B cell (primary cell): ENCODE measurements at regions not wholly inside any gene's neighbourhood (a gene's known extent, or its start where the extent isn't known, plus 50 kb on each side); places are given as distances from the start of the nearest gene placed in this dataset.

Source experiments
- ATAC-seq: fragments of 200-7000 bp; cut with Tn5 transposase; one replicate; pipeline ENCODE4 v1.10.0; 2021; ENCODE audit warnings: low read depth, mild to moderate bottlenecking, moderate number of reproducible peaks, moderate library complexity
- CTCF ChIA-PET: fragments of 350-600 bp; sonication (Branson Sonifier 250); formaldehyde crosslinking; loops from one replicate; lab custom pipeline; 2021; ENCODE audit warnings: antibody characterized with exemption, inconsistent platforms; lab: Charles Lee
- POLR2A ChIA-PET: fragments of 350-600 bp; sonication (Branson Sonifier 250); formaldehyde crosslinking; loops from one replicate; lab custom pipeline; 2021; ENCODE audit warnings: antibody characterized with exemption; lab: Charles Lee
- DNase-seq: peaks from one replicate; pipeline ENCODE4 v3.0.0; 2013
- H2AFZ ChIP-seq: 2 replicates; pipeline ENCODE4 v1.6.1; 2012; ENCODE audit warnings: mild to moderate bottlenecking, low read depth, low read length; ENCODE audit not compliant: insufficient read depth, poor library complexity, severe bottlenecking
- H3K27ac ChIP-seq, 2 donors: 1 replicate in 1 of 2; 2 replicates in 1 of 2; pipeline ENCODE4 v1.5.1; 2012 to 2013; ENCODE audit warnings: low read length in 2 of 2, mild to moderate bottlenecking in 2 of 2, moderate library complexity in 1 of 2
- H3K27me3 ChIP-seq, 4 experiments: fragments of 200-600 bp in 1 of 4; sonication (generic) in 1 of 4; replicated peaks in 1 of 4; 1 replicate in 2 of 4; 2 replicates in 2 of 4; pipeline versions ENCODE4 v1.6.1 to v1.7.0; 2013 to 2016; ENCODE audit warnings: low read length in 3 of 4, mild to moderate bottlenecking in 2 of 4, mixed read lengths in 1 of 4, moderate library complexity in 1 of 4; ENCODE audit not compliant: insufficient read depth in 4 of 4, control insufficient read depth in 3 of 4; ENCODE audit errors: control extremely low read depth in 1 of 4
- H3K36me3 ChIP-seq, 2 experiments: replicated peaks in 1 of 2; 1 replicate in 1 of 2; 2 replicates in 1 of 2; pipeline versions ENCODE4 v1.6.1 to v1.7.1; 2013; ENCODE audit warnings: low read length in 1 of 2; ENCODE audit not compliant: insufficient read depth in 2 of 2, control insufficient read depth in 1 of 2; ENCODE audit errors: control extremely low read depth in 1 of 2, extremely low read depth in 1 of 2
- H3K4me1 ChIP-seq, 2 donors: fragments of 200-600 bp in 1 of 2; sonication (generic) in 1 of 2; 1 replicate in 1 of 2; 2 replicates in 1 of 2; pipeline versions ENCODE4 v1.5.1 to v1.6.1; 2013 to 2017; ENCODE audit warnings: low read length in 2 of 2; ENCODE audit not compliant: control insufficient read depth in 2 of 2, insufficient read depth in 2 of 2
- H3K4me2 ChIP-seq: replicated peaks from 2 replicates; pipeline ENCODE3; 2012; ENCODE audit warnings: mild to moderate bottlenecking, low read depth, low read length; ENCODE audit not compliant: poor library complexity, severe bottlenecking
- H3K4me3 ChIP-seq, 5 experiments: fragments of 200-600 bp in 1 of 5; sonication (generic) in 1 of 5; 1 replicate in 3 of 5; 2 replicates in 2 of 5; pipeline versions ENCODE4 v1.5.1 to v1.7.0; 2011 to 2016; ENCODE audit warnings: low read length in 4 of 5, mild to moderate bottlenecking in 4 of 5, low read depth in 2 of 5, control low read depth in 1 of 5, moderate library complexity in 1 of 5; ENCODE audit not compliant: insufficient read depth in 1 of 5; ENCODE audit errors: control extremely low read depth in 1 of 5, extremely low read depth in 1 of 5
- H3K79me2 ChIP-seq: fragments of 200-600 bp; sonication (generic); one replicate; pipeline ENCODE4 v1.6.0; 2016; ENCODE audit warnings: low read length; ENCODE audit not compliant: control insufficient read depth, insufficient read depth
- H3K9ac ChIP-seq: fragments of 200-600 bp; sonication (generic); 2 replicates; pipeline ENCODE4 v1.6.1; 2017; ENCODE audit warnings: mild to moderate bottlenecking, low read length, moderate library complexity
- H3K9me3 ChIP-seq, 3 donors: one replicate each; pipeline versions ENCODE4 v1.6.1 to v1.7.1; 2013; ENCODE audit warnings: low read length in 2 of 3; ENCODE audit not compliant: control insufficient read depth in 2 of 3, insufficient read depth in 1 of 3; ENCODE audit errors: control extremely low read depth in 1 of 3
- H4K20me1 ChIP-seq: 2 replicates; pipeline ENCODE4 v1.6.0; 2012; ENCODE audit warnings: mild to moderate bottlenecking, low read length; ENCODE audit not compliant: insufficient read depth, control insufficient read depth, poor library complexity, severe bottlenecking
- H3K27ac Mint-ChIP-seq: one replicate; pipeline ENCODE4 v1.8.0; 2021; ENCODE audit warnings: mixed read lengths
- H3K27me3 Mint-ChIP-seq: one replicate; pipeline ENCODE4 v1.8.0; 2021; ENCODE audit warnings: mixed read lengths
- H3K4me1 Mint-ChIP-seq: one replicate; pipeline ENCODE4 v1.8.0; 2021; ENCODE audit warnings: mixed read lengths
- H3K4me3 Mint-ChIP-seq: one replicate; pipeline ENCODE4 v1.8.0; 2021; ENCODE audit warnings: mixed read lengths
- H3K9me3 Mint-ChIP-seq: one replicate; pipeline ENCODE4 v1.8.0; 2022; ENCODE audit warnings: mixed read lengths; ENCODE audit not compliant: insufficient read depth
- EZH2 ChIP-seq: IDR thresholded peaks from 2 replicates; pipeline ENCODE4 v1.6.1; 2012; ENCODE audit warnings: borderline replicate concordance, low read depth, mild to moderate bottlenecking, moderate library complexity, low read length; ENCODE audit not compliant: insufficient read depth, poor library complexity, severe bottlenecking
- WGBS: methylation state at CpG from one replicate; pipeline ENCODE4 v1.1.5; 2013; ENCODE audit warnings: missing lambda C conversion rate; ENCODE audit not compliant: insufficient coverage; 5-methylcytosine and 5-hydroxymethylcytosine counted together
- intact Hi-C: fragments of 100-400 bp; cut with micrococcal nuclease; formaldehyde crosslinking; loops from one replicate; pipeline ENCODE4 v1.10.0; 2022
- TF ChIP-seq, protein P1 (sequence below): fragments of 200-600 bp; IDR thresholded peaks from one replicate; pipeline ENCODE4 v1.8.0; 2022; ENCODE audit warnings: antibody characterized with exemption, mild to moderate bottlenecking

DNA sequence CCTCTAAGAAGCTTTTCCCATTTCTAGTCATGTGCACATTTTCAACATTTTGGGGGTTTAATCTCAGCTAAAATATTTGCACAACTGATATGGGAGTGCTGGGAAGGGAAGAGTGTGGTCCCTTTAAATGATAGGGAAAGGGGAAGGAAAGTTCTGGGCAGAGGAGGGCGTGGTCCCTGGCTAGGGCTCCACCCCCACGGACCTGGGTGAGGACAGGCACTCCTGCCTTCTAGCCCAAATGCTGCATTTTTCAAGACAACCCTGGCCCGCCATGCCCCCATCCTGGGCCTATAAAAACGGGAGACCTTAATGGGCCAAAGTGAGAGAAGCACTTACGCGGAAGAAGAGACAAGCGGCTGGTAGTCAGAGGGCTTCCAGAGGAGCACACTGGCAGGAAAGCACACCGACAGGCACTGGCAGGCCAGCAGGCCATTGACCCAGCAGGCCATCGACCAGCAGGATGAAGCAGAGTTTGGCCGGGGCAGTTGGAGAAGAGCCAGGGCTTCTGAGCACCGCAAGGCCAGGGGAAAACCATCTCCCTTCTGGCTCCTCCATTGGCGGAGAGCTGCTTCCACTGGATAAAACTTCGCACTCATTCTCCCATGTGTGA, 266.7 kb downstream of the SPRY2 start:
- 94% methylated on average over 12 of the region's 13 CpGs for WGBS
- no peaks in the 10 kb centered on the region for H3K79me2 ChIP-seq
- Mint-ChIP-seq H3K4me1 (no peaks in the 10 kb centered on the region), H3K9me3 (no peaks in the 10 kb centered on the region), H3K27me3 (no peaks in the 10 kb centered on the region), H3K4me3 (no peak overlapping the region), H3K27ac (no peak overlapping the region)
- H3K27me3 ChIP-seq = no peaks in the 10 kb centered on the region
- H3K4me2 ChIP-seq = no peak overlapping the region
- TF ChIP-seq, protein P1, sequence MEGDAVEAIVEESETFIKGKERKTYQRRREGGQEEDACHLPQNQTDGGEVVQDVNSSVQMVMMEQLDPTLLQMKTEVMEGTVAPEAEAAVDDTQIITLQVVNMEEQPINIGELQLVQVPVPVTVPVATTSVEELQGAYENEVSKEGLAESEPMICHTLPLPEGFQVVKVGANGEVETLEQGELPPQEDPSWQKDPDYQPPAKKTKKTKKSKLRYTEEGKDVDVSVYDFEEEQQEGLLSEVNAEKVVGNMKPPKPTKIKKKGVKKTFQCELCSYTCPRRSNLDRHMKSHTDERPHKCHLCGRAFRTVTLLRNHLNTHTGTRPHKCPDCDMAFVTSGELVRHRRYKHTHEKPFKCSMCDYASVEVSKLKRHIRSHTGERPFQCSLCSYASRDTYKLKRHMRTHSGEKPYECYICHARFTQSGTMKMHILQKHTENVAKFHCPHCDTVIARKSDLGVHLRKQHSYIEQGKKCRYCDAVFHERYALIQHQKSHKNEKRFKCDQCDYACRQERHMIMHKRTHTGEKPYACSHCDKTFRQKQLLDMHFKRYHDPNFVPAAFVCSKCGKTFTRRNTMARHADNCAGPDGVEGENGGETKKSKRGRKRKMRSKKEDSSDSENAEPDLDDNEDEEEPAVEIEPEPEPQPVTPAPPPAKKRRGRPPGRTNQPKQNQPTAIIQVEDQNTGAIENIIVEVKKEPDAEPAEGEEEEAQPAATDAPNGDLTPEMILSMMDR = no peak
- TF ChIP-seq EZH2 = no peak
- H3K9ac ChIP-seq = no peak overlapping the region
- H3K36me3 ChIP-seq = no peaks in the 10 kb centered on the region
- ATAC-seq = no peak
- no peak overlapping the region for H3K4me3 ChIP-seq
- no peak for DNase-seq
- CTCF ChIA-PET = no interaction called here
- intact Hi-C loops = no loop called here
- H3K27ac ChIP-seq = no peak overlapping the region
- H3K4me1 ChIP-seq = no peaks in the 10 kb centered on the region
- H2AFZ ChIP-seq = no peak overlapping the region
- H4K20me1 ChIP-seq = no peaks in the 10 kb centered on the region
- POLR2A ChIA-PET = no interaction called here
- H3K9me3 ChIP-seq = peaks cover 0 to 3% (median 0%) of the 10 kb centered on the region in 3 donors

DNA sequence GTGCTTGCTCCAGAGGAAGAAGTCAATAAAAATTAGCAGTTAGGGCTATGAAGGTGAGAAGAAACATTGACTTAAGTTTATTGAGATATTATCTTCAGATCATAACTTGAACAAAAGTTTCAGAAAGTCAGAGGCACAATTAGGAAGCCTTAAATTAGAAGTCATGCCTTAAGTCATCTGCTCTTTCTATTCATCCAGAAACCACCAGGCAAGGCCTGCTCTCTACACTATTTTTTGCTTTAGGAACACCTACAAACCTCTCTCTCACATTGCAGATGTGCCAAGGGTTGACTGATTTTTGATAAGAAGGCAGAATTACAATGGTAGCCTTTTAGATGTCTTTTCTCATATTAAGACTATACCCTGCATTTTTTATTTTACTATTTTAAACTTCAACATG, 268.7 kb downstream of the SPRY2 start:
- H3K27ac Mint-ChIP-seq = no peak overlapping the region

More for the DNA sequence above, 268.7 kb downstream of the SPRY2 start:
- Histone ChIP-seq H3K4me1 (no peaks in the 10 kb centered on the region), H3K36me3 (no peaks in the 10 kb centered on the region), H3K9ac (no peak overlapping the region), H2AFZ (no peak overlapping the region), H3K9me3 (peaks cover 0 to 3% (median 0%) of the 10 kb centered on the region in 3 donors), H3K27me3 (no peaks in the 10 kb centered on the region), H4K20me1 (no peaks in the 10 kb centered on the region), H3K4me2 (no peak overlapping the region), H3K4me3 (no peak overlapping the region), H3K27ac (no peak overlapping the region), H3K79me2 (no peaks in the 10 kb centered on the region)
- H3K4me3 Mint-ChIP-seq = no peak overlapping the region
- POLR2A ChIA-PET = no interaction called here
- no peak for DNase-seq
- H3K4me1 Mint-ChIP-seq = no peaks in the 10 kb centered on the region
- ATAC-seq = no peak
- CTCF ChIA-PET = no interaction called here
- TF ChIP-seq, protein P1 = no peak
- no peak for TF ChIP-seq EZH2
- intact Hi-C loops = no loop called here
- H3K9me3 Mint-ChIP-seq = no peaks in the 10 kb centered on the region
- no peaks in the 10 kb centered on the region for H3K27me3 Mint-ChIP-seq
